ENCODE measurements at regions not wholly inside any gene's neighbourhood (a gene's known extent, or its start where the extent isn't known, plus 50 kb on each side); places are given as distances from the start of the nearest gene placed in this dataset.

GRCh38 chr20:24048024-24048611 lies 59.5 kb upstream of the GGTLC1 start:
- no peak for DNase-seq

DNA sequence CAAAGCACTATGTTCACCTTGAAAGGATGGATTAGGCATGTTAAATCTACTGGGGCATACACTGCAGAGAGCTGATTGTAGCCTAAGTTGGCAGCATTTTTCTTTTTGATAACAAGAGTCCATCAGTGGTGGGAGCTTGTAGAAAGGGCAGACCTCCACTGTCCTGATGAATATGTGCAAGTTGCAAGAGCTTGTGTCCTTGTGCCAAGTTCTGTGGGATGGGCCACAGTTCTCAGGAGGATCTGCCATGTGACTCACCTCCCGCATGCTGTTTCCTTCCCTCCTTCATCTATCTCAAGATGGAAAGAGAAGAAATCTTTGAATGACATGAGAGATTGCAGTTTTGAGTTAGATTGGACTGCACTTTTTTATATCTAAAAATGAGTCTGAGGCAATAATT lies 58.3 kb upstream of the GGTLC1 start:
- DNase-seq, result no peak

DNA sequence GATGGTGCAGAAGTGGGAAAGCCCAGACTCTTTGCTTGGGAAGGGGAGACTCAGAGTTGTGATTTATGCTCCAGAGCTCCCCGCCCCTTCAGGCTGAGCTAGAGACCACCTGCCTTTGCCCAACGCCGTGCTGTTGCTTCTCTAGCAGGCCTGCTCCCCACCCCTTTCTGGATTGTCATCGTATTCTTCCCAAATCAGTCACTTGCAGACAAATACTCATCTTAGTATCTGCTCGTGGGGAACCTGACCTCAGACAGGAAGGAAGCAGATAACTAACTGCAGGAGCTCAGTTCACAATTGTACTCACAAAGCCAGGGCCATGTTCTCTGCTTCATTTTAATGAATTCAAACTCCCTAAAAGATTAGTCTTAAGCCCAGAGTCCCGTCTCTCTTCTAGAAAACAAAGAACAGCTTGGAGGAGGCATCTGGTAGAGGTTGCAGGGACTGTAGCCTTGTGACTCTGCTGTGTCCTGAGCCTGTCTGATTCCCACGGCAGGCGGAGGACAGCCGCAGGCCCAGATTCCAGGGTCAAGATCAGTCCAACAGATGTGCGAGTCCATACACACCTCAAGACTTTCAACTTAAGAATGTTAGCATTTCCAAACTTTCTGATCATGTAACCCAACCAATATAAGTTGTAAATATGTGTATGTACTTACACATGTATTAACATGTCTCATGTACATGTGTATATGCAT lies 57.2 kb upstream of the GGTLC1 start:
- no peak for DNase-seq

DNA sequence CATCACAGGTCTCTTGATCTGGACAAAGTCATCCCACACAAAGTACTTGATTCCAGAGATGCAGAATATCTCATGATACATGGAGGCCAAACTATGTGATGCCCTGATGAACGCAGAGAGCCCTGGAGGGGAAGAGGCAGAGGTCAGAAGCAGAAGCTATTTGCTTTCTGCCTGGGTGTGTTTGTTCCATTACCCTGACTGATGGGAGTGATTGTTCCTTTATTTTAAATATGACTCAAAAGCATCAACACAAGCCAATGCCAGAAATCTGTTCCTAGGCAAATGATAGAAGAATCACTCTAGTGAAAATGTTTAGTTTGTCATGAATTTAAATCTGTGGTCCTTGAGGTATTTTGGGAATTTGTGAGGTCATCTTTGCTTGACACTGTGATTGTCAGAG lies 54.7 kb upstream of the GGTLC1 start:
- DNase-seq, result no peak

- DNase-seq, result no peak
Measured at GRCh38 chr20:24042646-24043045, 54.1 kb upstream of the GGTLC1 start.

DNA sequence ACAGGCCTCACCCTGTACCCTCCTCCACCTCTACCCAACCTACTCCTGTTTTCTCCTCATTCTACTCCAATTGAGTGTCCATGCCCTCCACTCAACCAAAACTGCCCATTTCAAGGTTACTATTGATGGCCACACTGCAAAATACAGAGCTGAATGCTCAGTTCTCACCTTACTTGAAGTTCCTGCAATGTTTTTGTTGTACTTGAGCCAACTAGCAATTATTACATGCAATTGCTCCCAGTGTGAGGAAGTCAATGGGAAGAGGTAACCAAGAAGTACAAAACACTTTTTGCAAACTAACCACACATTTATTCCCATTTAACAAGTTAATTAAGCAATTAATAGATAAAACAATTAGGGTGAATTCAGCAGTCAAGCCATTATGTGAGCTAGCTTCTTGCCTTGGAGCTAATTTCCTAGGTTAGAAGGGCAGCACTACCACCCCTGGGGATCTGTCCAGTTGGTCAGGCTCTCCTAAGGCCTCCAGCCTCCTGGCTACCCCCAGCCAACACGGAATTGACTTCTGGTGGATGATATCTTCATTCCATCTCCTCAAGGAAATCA lies 52.4 kb upstream of the GGTLC1 start:
- DNase-seq, result no peak

- DNase-seq, result no peak
Measured at GRCh38 chr20:24039196-24039595, 50.6 kb upstream of the GGTLC1 start.
